HG02884 (cell line): ENCODE measurements at regions not wholly inside any gene's neighbourhood (a gene's known extent, or its start where the extent isn't known, plus 50 kb on each side); places are given as distances from the start of the nearest gene placed in this dataset.
A peak's percentile ranks its signal among the peaks of the same experiment; 100 is the strongest.

Experiments used
- ATAC-seq: cut with Tn5 transposase; IDR thresholded peaks from one replicate; pipeline ENCODE4 v1.9.1; 2021; ENCODE audit warnings: mild to moderate bottlenecking, moderate library complexity; ENCODE audit not compliant: unreplicated experiment

DNA sequence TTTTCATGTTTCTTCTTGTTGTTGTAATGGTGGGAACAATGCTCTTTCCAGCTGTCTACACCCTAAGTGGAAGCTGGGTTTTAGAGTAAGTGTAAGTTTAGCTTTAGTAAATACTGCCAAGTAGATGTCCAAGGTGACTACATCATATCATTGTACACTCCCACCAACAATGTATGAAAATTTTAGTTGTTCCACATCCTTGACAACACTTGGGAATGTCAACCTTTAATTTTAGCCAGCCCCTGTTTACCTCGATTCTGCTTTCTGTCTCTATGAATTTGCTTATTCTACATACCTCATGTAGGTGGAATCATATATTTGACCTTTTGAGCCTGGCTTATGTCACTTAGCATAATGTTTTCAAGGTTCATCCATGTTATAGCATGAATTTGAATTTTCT lies 93.0 kb downstream of the MTPAP start:
- ATAC-seq, result no peak

DNA sequence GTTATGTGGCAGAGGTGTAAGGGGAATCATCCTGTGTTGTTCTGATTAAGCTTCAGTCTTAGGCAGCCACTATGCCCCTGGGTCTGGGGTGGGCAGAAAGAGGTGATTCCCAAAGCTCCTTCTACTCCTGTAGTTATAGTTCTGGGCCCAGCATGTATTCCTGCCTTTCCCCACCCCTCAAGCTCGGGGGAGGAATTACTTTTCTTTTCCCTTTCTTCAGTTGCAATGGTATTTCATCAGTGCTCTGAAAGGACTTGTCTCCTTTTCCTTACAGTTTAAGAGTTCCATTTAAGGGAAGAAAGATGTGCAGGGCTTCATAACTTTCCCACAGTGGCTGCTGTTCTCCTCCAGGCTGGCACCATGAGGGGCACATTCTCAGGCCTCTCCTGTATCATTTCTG lies 94.2 kb downstream of the MTPAP start:
- ATAC-seq, result no peak

DNA sequence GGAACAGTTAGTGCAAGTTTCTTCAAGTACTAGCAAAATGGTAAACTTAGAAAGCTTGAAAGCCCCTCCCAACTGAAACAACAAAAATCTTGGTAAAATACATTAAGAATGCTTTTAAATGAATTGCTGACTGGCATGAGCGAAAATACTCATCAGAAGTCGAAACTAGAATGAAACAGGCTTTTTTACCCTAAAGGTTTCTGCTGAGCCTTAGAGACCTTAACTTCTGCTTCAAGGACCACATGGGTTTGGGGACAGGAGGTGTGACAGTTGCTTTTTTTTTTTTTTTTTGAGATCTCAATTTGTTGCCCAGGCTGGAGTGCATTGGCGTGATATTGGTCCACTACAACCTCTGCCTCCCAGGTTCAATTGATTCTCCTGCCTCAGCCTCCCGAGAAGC lies 100.3 kb downstream of the MTPAP start:
- no peak for ATAC-seq

DNA sequence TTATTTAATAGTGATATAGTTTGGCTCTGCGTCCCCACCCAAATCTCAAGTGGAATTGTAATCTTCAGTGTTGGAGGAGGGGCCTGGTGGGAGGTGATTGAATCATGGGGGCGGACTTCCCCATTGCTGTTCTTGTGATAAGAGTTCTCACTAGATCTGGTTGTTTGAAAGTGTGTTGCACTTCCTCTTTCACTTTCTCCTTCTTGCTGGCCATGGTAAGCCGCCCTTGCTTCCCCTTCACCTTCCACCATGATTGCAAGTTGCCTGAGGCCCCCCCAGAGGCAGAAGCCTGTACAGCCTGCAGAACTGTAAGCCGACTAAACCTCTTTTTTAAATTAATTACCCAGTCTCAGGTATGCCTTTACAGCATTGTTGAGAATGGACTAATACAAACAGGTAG lies 101.4 kb downstream of the MTPAP start:
- ATAC-seq, result peak; percentile 37

DNA sequence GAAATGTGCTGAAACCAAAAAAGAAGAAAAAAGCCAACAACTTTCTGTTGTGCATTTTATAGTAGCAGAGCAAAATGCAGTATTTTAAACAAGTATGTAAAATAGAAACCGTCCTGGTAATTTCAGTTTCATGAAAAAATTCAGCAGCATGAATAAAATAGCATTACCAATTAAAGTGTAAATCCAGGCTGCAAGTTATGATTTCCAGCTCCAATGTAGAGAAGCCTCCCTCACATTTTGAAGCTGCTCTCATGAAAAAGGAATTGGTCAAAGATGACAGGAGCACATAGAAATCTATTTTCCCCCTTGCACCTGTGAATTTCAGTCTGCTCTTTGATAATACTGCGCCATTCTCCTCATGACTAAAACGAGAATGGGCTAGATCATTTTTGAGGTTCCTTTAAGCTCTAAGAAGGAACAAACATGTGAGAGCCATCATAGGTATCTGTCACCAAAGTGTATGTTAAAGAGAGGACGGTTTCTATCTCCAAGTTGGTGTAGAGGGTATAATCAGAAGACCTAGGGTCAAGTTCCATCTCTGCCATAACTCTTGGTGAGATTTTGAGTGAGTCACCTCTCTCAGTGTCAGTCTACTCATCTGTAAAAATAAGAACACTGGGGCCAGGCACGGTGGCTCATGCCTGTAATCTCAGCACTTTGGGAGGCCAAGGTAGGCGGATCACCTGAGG lies 107.5 kb downstream of the MTPAP start:
- ATAC-seq, result no peak

DNA sequence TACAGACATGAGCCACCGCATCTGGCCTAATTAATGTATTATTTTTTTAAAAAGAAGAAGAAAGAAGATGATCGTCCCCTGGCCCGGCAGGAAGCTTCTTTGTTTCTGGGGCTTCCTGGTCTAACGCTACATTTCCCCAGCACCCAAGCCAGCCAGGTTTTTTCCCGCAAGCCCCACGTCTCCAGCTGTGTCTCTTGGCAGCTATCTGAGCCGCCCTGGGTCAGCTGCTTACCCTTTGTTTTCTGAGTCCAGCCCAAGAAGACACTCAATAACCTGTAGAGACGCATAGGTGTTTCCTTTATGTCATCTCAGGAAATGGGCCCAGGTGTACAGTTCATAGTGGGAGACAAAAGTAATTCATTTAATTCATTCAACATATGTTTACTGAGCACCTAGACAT lies 110.2 kb downstream of the MTPAP start:
- ATAC-seq, result no peak

DNA sequence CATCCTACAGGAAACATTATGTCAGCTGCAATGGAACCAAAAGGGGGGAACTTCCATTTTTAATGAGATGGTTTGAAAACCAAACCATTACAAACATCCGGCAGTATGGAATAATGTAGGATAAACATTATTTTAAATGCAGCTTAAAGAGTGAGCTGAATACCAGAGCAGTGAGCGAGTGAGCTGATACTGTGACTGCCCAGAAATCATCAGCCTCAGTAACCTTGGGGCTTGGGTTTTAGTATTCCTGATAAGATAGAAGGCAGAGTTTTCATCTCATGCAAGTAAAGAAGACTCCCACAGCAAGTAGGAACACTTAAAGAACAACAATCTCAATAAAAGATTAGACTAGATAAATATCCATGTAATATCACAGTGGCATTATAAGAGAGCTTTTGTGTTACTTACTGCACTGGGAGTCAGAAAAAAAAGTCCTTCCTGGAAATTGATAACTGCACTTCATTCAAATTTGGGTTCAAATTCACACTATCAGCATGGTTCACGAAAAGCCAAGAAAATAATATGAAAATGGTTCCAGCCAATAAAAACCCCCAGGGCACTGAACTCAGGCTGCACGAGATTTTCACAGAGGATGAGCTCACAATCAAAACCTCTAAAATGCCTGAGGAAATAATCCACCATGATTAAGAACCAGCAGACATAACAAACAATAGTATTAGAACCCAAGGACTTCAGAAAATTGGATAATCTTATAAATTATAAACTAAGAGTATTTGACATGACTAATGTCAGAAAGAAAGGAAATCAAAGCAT lies 115.7 kb downstream of the MTPAP start:
- ATAC-seq, result no peak

DNA sequence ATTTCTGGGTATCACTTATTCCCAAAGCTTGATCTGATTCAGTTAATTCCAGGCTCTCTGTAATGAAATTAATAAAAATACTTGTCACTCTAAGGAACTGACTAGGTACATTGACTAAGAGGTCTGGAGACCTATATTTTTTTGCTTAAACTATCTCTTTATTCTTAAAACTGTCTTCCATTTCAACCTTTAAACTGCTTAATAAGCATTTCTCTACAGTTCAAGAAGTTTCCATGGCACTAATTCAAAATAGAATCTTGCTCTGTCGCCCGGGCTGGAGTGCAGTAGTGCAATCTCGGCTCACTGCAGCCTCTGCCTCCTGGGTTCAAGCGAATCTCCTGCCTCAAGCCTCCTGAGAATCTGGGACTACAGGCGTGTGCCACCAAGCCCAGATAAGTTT lies 117.4 kb downstream of the MTPAP start:
- ATAC-seq, result no peak

DNA sequence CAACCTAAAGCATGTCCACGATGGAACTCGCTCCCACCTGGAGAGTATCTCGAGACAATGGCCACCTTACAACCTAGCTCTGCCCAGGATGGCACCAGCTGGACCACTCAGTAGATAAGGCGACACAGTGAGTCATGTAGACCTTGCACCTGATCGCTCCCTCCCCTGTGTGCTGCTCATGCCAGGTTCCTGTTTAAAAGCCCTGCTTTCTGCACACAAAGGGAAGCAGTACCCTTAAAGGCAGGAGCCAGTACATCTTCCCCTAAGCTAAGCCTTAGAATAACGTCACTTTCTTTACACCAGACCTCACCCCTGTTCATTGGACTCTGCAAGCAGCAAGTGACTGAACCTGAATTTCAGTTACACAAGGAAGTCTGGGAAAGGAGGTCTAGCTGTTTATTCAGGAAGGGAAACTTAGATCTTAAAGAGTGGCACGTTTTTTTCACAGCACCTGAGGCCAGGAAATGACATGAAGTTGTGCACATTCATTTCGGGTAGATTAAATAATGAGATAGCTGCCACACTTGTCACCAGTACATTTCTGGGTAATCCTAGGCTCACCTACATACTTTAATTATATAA lies 117.9 kb downstream of the MTPAP start:
- ATAC-seq, result no peak

DNA sequence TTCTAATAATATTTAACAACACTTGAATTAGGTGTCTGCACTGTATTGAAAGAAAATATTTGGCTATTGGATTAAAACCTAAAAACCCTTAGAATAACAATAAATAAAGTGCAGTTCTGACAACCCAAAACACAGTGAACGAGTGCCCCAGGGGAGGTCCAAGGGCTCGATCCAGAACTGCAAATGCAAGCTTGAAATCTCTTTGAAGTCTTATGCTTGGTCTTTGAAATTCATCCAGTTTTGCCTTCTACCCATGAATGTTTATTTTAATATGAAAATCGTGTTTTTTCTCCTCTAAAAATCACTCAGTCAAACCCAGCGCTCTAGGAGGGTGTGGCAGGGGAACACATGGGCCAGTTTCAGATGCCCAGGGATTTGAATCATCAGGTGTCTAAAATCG lies 119.5 kb downstream of the MTPAP start:
- no peak for ATAC-seq

DNA sequence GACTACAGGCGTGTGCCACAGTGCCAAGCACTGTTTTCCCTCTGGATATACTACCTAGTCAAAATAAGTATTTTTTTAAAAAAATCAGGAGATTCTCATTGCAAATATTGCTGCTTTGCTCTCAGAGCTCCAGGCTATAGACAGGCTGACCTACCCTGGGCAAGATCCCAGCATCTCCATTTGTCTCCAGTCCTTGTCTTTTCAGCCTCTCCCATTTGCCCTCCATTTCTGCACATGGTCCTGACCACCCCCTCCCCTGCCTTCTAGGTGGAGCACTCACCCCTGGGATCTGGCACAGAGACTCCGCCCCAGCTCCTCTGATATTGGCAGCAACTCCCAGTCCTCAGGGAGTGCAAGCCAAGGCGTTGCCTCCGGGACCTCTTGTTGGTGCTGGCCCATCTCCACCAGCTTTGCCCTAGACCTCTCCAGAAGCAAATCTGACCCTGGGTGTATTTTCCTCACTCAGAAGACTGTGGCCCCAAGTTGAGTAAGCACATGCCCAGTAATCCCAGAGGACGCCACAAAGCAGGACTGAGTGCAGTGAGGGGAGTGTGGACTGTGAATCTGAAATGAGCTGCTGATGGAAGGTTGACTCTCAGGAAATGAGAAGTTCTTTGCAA lies 120.6 kb downstream of the MTPAP start:
- ATAC-seq, result no peak

DNA sequence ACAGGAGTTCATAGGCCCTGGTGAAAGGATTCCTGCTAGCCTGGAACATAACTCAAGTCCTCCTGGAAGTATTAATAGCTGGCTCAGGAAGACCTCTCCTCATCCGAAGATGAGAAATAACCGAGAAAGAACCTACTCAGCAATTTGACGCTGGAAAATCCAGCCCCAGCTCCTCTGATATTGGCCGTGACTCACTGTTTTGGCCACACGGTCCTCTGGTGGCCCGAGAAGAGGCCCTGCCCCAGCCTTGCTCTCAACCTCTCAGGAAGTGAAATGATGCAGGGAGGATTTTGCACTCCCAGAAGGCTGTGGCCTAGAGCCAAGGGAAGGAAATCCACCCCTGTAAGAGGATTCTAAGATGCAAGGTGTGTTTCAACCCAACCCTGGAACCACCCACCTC lies 121.6 kb downstream of the MTPAP start:
- no peak for ATAC-seq

DNA sequence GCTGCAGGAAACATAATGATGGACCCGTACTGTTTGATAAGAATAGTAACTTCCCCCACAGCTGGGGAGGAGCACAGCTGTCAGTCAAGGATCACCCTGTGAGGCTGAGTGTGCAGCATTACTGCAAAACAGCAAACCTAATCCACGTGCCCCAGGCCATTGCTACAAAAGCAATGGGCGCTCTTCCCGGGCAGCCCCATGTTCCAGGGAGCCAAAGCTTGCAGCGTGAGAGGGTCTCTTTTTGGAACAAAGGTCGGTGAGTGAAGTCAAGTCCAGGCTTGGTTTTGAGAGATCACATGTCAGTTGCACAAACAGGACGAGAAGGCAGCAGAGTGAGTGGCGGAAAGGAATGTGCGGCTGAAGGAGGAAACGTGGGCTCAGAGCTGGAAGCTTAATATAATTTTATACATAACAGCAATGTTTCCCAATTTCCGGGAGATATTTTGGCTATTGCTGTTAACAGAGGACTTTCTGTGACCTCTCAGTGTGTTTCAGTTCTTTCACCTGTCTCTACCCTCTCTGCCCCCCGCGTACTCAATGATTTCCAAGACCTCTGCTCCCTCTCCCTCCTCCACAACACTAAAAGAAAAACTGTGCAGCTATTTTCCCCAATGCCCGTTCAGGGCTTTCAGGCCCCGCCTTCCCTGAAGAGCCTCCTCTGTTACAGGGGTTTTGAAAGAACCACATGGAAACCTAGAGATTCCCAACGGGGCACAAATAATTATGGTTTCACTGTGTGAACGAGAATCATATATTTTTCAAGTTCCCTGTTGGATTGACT lies 128.9 kb downstream of the MTPAP start:
- no peak for ATAC-seq

DNA sequence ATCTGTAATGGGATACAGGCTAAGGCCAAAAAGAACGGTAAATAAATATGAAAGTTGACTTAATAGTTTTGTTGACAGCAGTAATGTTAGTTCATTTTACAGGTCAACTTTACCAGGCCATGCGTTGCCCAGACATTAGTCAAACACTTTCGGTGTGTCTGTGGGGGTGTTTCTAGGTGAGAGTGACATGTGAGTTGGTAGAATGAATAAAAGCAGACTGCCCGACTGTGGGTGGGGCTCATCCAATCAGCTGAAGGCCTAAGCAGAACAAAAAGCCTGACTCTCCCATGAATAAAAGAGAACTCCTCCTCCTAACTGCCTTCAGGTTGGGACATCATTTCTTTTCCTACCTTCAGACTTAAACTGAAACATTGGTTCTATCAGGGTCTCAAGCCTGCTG lies 132.3 kb downstream of the MTPAP start:
- ATAC-seq, result no peak

DNA sequence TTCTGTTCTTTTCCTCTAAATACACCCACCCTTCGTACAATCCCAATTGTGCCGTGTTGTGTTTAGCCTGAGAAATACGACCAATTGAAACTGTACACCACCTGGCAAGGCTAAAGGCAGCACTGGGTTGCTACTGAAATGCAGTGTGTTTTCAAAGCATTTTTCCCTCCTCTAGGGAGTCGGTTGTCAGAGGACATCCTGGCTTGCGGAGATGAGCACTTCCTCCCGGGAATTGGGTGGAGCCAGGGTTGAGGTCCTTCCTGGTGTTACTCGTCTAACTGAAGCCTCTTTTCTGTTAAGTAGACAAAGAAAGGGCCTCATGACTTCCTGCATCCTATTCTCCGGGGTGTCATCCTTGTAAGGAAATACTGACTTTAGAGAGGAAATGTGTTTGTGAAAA lies 133.5 kb downstream of the MTPAP start:
- ATAC-seq, result no peak

DNA sequence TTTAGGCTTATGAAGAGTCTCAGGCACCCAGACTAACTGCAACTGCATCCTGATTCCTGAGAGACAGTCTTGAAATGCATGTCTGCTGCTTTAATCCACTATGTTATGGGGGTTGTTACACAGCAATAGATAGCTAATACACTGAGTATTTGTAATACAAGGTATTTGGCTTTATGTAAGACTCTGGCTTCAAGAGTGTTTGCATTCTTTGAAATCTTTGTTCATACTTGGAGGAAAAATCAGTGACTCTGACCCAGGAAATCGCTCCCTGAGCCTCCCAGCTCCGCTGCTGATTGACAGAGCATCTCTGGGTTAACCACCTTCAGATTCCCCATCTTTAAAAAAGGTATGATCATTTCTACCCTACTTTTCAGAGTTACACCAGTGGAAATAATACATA lies 133.9 kb downstream of the MTPAP start:
- ATAC-seq, result no peak

DNA sequence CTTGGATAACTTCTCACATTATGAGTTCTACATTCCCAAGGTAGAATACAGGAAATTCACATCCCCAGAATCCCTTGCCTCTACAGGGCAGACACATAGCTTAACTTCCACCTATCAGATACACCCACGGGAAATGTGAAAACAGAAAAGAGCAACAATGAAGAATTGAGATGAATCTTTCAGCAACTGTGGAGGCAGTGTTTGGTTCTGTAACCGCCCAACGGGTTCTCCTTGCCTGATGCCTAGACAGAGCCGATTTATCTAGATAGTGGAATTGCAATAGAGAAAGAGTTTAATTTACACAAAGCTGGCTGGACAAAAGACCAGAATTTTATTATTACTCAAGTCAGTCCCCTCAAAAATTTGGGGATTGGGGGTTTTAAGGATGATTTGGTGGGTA lies 138.8 kb downstream of the MTPAP start:
- no peak for ATAC-seq

DNA sequence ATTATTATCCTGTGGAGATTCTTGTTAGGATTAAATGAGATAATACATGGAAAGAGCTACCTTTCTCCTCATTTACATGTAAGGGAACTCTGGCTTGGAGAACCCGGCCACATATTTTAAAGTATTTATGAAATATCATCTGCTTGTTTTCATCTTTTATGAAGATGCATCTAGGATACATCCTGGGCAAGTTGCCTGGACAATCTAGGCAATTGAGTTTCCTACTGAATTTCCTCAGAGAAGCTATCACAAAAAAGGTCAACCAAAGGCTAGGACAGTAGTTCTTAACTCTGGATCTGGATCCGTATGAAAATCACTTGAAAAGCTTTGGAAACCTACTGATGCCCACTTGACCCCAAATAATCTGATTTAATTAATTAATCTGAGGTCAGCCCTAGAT lies 140.7 kb downstream of the MTPAP start:
- ATAC-seq, result no peak

DNA sequence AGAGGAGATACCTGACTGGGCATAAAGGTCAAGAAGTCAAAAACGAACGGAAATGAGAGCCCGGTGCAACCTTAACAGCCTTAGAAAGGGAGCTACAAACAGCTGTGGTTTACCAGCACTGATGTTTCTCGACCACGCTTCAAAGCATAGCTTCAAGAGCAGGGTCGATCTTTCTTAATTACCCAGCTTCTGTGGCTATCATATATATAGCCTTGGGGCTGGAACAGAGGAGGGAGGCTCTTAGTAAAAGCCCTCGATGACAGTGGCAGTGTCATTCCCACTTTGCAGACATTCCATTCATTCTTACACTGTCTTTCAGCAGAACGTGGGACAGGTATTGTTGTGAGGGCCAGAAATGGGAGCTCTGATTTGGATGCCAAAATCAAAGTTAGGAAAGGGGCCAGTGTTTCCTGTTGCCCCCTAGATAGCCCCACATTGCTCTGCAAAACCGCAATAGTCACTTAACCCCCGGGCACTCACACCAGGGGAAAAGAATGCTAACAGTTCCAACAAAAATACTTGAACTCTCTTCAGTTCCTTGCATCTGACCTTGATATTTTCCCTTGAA lies 141.5 kb downstream of the MTPAP start:
- no peak for ATAC-seq

DNA sequence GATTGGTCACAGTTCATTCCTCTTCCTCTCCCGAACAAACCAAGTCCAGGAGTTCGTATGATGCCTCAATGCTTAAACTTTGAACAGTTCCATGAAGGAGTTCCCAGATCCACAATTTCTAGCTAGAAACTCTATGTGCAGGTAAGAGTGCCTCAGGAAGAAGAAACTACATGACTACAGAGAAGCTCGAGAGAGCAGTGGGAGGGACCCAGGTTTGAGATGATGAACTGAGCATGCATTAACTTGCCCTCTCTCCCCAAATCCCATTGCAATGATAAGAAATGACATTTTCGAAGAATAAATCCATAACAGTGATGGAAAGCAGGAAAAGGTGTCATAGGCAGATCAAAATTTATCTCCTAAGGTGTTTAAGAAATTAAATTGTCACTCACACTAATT lies 140.6 kb upstream of the JCAD start:
- ATAC-seq, result no peak
